ENCODE measurements at regions not wholly inside any gene's neighbourhood (a gene's known extent, or its start where the extent isn't known, plus 50 kb on each side); places are given as distances from the start of the nearest gene placed in this dataset.

DNA sequence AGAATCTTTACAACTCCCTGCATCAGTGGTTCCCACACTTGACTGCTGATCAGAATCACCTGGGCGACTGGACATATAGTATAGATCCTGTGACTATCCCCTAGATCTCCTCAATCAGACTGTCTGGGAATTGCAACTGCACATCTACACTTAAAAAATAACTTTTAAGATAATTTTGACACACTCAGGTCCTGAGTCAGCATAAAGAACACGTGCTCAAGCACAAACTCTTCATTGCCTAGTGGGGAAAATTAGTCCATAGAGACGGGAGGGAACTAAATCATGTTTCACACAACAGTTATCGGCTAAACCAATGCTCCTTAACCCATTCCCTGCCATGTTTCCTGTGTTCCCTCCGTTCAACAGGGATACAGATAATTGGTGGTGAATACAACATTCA lies 243.5 kb upstream of the FGF13 start:
- intact Hi-C loops (cut with DNase I), result no loop called here
- Histone ChIP-seq H3K27ac (no peak overlapping the region), H3K36me3 (replicated peaks in 1 of 2; ENCODE audit: insufficient read depth in 1 of 2, low read depth in 2 of 2) (no peaks in the 10 kb centered on the region), H3K4me1 (no peaks in the 10 kb centered on the region), H3K27me3 (no peaks in the 10 kb centered on the region), H3K4me3 (no peak overlapping the region), H3K9me3 (no peaks in the 10 kb centered on the region)
- no peak for ATAC-seq
- no peak for TF ChIP-seq POLR2A (IDR thresholded peaks at IDR 0.05)
- TF ChIP-seq, protein P1, sequence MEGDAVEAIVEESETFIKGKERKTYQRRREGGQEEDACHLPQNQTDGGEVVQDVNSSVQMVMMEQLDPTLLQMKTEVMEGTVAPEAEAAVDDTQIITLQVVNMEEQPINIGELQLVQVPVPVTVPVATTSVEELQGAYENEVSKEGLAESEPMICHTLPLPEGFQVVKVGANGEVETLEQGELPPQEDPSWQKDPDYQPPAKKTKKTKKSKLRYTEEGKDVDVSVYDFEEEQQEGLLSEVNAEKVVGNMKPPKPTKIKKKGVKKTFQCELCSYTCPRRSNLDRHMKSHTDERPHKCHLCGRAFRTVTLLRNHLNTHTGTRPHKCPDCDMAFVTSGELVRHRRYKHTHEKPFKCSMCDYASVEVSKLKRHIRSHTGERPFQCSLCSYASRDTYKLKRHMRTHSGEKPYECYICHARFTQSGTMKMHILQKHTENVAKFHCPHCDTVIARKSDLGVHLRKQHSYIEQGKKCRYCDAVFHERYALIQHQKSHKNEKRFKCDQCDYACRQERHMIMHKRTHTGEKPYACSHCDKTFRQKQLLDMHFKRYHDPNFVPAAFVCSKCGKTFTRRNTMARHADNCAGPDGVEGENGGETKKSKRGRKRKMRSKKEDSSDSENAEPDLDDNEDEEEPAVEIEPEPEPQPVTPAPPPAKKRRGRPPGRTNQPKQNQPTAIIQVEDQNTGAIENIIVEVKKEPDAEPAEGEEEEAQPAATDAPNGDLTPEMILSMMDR (IDR thresholded peaks at IDR 0.05), result no peak
- WGBS, 2 donors, result 31 to 54% methylated on average over 5 of the region's 5 CpGs
- DNase-seq, result no peak

DNA sequence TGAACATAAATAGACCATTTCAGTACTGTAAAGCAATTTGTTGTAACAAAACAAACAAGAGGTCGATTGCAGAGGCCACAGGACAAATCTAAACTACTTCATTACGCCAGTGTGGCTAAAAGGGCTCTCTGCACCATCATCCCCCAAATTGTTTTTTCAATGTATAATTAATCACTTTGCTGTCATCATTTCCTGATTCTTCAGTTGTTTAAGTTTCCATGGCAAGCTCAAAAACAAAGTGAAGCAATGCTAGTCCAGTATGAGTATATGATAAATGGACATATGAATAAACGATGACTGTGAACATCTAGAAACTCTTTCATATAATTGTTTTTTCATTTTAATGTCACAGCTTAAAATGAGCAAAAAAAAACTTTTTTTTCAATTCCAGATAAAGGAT lies 235.4 kb upstream of the FGF13 start:
- H3K36me3 ChIP-seq (replicated peaks in 1 of 2; ENCODE audit: insufficient read depth in 1 of 2, low read depth in 2 of 2), result no peaks in the 10 kb centered on the region
- DNase-seq (no peak), ATAC-seq (no peak)
- intact Hi-C loops (cut with DNase I), result no loop called here
- WGBS, 2 donors, result 18 to 22% methylated on average over 3 of the region's 3 CpGs
- no peak overlapping the region for H3K27ac ChIP-seq
- H3K27me3 ChIP-seq, result no peaks in the 10 kb centered on the region
- H3K9me3 ChIP-seq, result no peaks in the 10 kb centered on the region
- TF ChIP-seq, protein P1 (IDR thresholded peaks at IDR 0.05), result no peak
- TF ChIP-seq POLR2A (IDR thresholded peaks at IDR 0.05), result no peak
- no peak overlapping the region for H3K4me3 ChIP-seq
- no peaks in the 10 kb centered on the region for H3K4me1 ChIP-seq

DNA sequence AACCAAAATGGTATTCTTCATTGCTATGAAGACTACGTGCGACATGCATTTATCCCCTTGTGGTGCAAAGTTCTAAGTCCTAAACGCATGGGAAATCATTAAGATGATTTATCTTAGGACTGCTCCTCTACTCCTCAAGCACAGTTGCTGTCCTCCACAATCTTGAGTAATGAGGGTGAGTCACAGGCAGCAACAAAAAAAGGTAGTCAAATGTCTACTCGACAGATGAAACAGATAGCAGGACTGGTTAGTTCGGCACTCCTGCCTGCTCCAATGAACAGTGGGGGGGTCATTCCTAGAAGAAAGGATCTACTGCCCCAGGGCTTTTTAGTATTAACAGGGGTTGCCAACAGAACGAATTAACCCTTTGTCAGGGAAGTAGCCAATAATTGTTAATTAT lies 233.7 kb upstream of the FGF13 start:
- WGBS, 2 donors, result 43 to 59% methylated on average over 6 of the region's 6 CpGs
- no peaks in the 10 kb centered on the region for H3K36me3 ChIP-seq (replicated peaks in 1 of 2; ENCODE audit: insufficient read depth in 1 of 2, low read depth in 2 of 2)
- H3K4me3 ChIP-seq, result no peak overlapping the region
- no peaks in the 10 kb centered on the region for H3K9me3 ChIP-seq
- intact Hi-C loops (cut with DNase I), result no loop called here
- no peaks in the 10 kb centered on the region for H3K27me3 ChIP-seq
- DNase-seq (no peak), ATAC-seq (no peak)
- no peak overlapping the region for H3K27ac ChIP-seq
- no peak for TF ChIP-seq POLR2A (IDR thresholded peaks at IDR 0.05)
- TF ChIP-seq, protein P1 (IDR thresholded peaks at IDR 0.05), result no peak
- H3K4me1 ChIP-seq, result no peaks in the 10 kb centered on the region

DNA sequence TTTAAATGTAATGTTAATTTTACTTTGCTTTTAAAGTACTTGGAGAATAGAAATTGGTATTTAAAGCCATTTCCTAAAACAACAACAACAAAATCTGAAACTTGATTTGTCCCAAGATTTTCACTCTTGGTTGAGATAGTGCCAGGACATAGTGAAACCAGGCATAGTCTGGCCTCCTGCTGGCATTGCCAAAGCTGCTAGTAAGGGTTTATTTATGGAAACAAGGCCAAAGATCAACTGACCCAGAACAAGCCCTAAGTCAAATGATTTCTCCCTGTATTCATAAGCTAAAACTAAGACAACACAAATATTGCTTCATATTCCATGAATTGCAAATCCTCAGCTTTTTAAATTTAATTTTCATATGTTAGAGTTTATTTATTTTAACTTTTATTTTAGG lies 227.5 kb upstream of the FGF13 start:
- DNase-seq, result no peak
- Histone ChIP-seq H3K36me3 (replicated peaks in 1 of 2; ENCODE audit: insufficient read depth in 1 of 2, low read depth in 2 of 2) (no peaks in the 10 kb centered on the region), H3K27ac (no peak overlapping the region), H3K4me1 (no peaks in the 10 kb centered on the region), H3K4me3 (no peak overlapping the region), H3K27me3 (no peaks in the 10 kb centered on the region), H3K9me3 (no peaks in the 10 kb centered on the region)
- no peak for ATAC-seq
- intact Hi-C loops (cut with DNase I), result no loop called here
- TF ChIP-seq, protein P1 (IDR thresholded peaks at IDR 0.05), result no peak
- TF ChIP-seq POLR2A (IDR thresholded peaks at IDR 0.05), result no peak

DNA sequence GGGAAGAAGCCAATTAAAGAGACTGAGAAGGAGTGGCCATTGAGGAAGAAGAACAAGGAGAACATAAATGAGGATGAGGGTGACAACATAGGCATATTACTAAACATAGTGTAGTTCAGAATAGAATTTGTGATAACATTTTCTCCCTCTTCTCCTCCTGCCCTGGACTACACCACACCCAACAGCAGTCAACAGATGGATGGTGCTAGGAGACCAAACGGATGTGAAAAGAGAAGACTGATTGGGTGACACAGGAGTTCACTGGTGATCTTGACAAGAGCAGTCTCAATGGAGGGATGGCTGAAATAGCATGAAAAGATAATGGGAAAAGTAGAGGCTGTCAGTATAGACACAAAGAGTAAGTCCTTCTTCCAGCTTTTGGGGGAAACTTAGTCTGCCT lies 226.5 kb upstream of the FGF13 start:
- H3K4me1 ChIP-seq, result no peaks in the 10 kb centered on the region
- H3K27me3 ChIP-seq, result no peaks in the 10 kb centered on the region
- no peak for DNase-seq
- intact Hi-C loops (cut with DNase I), result no loop called here
- H3K4me3 ChIP-seq, result no peak overlapping the region
- H3K9me3 ChIP-seq, result no peaks in the 10 kb centered on the region
- no peak for TF ChIP-seq POLR2A (IDR thresholded peaks at IDR 0.05)
- TF ChIP-seq, protein P1 (IDR thresholded peaks at IDR 0.05), result no peak
- no peaks in the 10 kb centered on the region for H3K36me3 ChIP-seq (replicated peaks in 1 of 2; ENCODE audit: insufficient read depth in 1 of 2, low read depth in 2 of 2)
- ATAC-seq, result no peak
- 36 to 40% methylated on average over 1 of the region's 1 CpG for WGBS, 2 donors
- H3K27ac ChIP-seq, result no peak overlapping the region
